Right lobe of liver (tissue), 6 donors: ENCODE measurements at regions not wholly inside any gene's neighbourhood (a gene's known extent, or its start where the extent isn't known, plus 50 kb on each side); places are given as distances from the start of the nearest gene placed in this dataset.

Experiments used
- ATAC-seq, 4 donors: fragments of 200-7000 bp; cut with Tn5 transposase; one replicate each; pipeline ENCODE4 v1.9.1; 2020; ENCODE audit warnings: mild to moderate bottlenecking in 4 of 4, moderate library complexity in 4 of 4
- DNase-seq, 3 donors: peaks; one replicate each; pipeline ENCODE4 v3.0.0-alpha.2; 2020
- H3K27ac ChIP-seq, 3 donors: fragments of 200-600 bp; one replicate each; pipeline ENCODE4 v1.8.0; 2022
- H3K27me3 ChIP-seq, 2 donors: fragments of 200-600 bp; one replicate each; pipeline ENCODE4 v1.8.0; 2022
- H3K36me3 ChIP-seq, 4 donors: fragments of 200-600 bp; sonication (generic) in 1 of 4; one replicate each; pipeline versions ENCODE4 v1.5.1 to v1.8.0; 2017 to 2022; ENCODE audit warnings: control low read depth in 1 of 4
- H3K4me1 ChIP-seq, 4 donors: fragments of 200-600 bp; sonication (generic) in 1 of 4; one replicate each; pipeline versions ENCODE4 v1.5.1 to v1.8.0; 2017 to 2022; ENCODE audit warnings: control low read depth in 1 of 4
- H3K4me3 ChIP-seq, 3 donors: fragments of 200-600 bp; one replicate each; pipeline ENCODE4 v1.8.0; 2022
- H3K9me3 ChIP-seq, 4 donors: fragments of 200-600 bp; sonication (generic) in 1 of 4; one replicate each; pipeline versions ENCODE4 v1.5.1 to v1.8.0; 2017 to 2022; ENCODE audit warnings: control low read depth in 1 of 4
- POLR2A ChIP-seq: fragments of 450-650 bp; IDR thresholded peaks from one replicate; pipeline ENCODE4 v1.6.1; 2017; ENCODE audit warnings: antibody characterized with exemption, mild to moderate bottlenecking
- WGBS: methylation state at CpG from one replicate; pipeline ENCODE4 v1.1.6; 2018; ENCODE audit warnings: low coverage, low lambda C conversion rate; ENCODE audit not compliant: insufficient coverage; ENCODE audit errors: missing lambda C conversion rate; 5-methylcytosine and 5-hydroxymethylcytosine counted together
- intact Hi-C, 2 donors: fragments of 100-400 bp; cut with DNase I; formaldehyde crosslinking; loops; one replicate each; pipeline versions ENCODE4 v1.11.2 to v1.14.1; 2022
- TF ChIP-seq, protein P1 (sequence below), 4 donors: fragments of 200-600 bp in 3 of 4; fragments of 450-650 bp in 1 of 4; IDR thresholded peaks; one replicate each; pipeline versions ENCODE4 v1.5.1 to v1.8.0; 2016 to 2022; ENCODE audit warnings: antibody characterized with exemption in 4 of 4, mild to moderate bottlenecking in 2 of 4
- donor health status: DM: no; HTN: yes; CAD: no.
- donor health status: DM: no; HTN: no; CAD: no.
- donor health status: DM: no; HTN: no; CAD: no.
- donor health status: DM: no; HTN: yes; CAD: no.
- donor health status: DM: no; HTN: yes; CAD: no.

DNA sequence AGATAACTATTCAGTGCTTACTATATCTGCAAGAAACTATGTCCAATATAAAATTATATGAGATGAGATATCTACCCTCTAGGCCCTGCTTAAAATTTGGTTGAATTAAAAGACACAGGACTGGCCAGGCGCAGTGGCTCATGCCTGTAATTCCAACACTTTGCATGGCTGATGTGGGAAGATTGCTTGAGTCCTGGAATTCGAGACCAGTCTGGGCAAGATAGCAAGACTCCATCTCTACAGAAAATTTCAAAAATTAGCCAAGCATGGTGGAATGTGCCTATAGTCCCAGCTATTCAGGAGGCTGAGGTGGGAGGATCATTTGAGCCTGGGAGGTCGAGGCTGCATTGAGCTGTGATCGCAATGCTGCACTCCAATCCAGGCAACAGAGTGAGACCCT lies 303.7 kb upstream of the UBE2E2 start:
- H3K4me1 ChIP-seq = no peaks in the 10 kb centered on the region
- H3K27me3 ChIP-seq = no peaks in the 10 kb centered on the region
- no peak overlapping the region for H3K4me3 ChIP-seq
- ATAC-seq (no peak), DNase-seq (no peak)
- H3K9me3 ChIP-seq = no peaks in the 10 kb centered on the region
- intact Hi-C loops = no loop called here
- TF ChIP-seq POLR2A = no peak
- TF ChIP-seq, protein P1, sequence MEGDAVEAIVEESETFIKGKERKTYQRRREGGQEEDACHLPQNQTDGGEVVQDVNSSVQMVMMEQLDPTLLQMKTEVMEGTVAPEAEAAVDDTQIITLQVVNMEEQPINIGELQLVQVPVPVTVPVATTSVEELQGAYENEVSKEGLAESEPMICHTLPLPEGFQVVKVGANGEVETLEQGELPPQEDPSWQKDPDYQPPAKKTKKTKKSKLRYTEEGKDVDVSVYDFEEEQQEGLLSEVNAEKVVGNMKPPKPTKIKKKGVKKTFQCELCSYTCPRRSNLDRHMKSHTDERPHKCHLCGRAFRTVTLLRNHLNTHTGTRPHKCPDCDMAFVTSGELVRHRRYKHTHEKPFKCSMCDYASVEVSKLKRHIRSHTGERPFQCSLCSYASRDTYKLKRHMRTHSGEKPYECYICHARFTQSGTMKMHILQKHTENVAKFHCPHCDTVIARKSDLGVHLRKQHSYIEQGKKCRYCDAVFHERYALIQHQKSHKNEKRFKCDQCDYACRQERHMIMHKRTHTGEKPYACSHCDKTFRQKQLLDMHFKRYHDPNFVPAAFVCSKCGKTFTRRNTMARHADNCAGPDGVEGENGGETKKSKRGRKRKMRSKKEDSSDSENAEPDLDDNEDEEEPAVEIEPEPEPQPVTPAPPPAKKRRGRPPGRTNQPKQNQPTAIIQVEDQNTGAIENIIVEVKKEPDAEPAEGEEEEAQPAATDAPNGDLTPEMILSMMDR (IDR thresholded peaks at IDR 0.05) = no peak
- no peaks in the 10 kb centered on the region for H3K36me3 ChIP-seq
- no peak overlapping the region for H3K27ac ChIP-seq
- 79% methylated on average over 3 of the region's 4 CpGs for WGBS

DNA sequence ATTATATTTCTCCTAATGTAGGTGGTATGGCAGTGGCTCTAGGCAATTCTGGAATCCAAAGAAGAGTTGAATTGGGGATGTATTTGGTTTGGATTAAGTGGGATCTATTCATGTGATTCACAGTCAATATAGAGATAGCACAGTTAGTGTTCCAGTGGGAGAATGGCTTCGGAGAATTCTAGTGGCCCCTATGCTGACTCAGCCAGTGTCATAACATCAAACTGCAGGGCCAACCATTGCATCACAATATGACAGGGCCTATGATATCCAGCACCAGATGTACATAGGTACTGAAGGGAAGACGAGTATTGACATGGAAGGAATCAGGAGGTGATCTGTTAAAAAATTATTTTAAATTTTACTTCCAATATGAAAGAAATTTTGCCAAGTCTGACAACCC lies 302.8 kb upstream of the UBE2E2 start:
- H3K27me3 ChIP-seq = no peaks in the 10 kb centered on the region
- H3K27ac ChIP-seq = no peak overlapping the region
- no peaks in the 10 kb centered on the region for H3K36me3 ChIP-seq
- DNase-seq = no peak
- no peak overlapping the region for H3K4me3 ChIP-seq
- H3K4me1 ChIP-seq = no peaks in the 10 kb centered on the region
- no peak for ATAC-seq
- no peak for TF ChIP-seq POLR2A
- TF ChIP-seq, protein P1 (IDR thresholded peaks at IDR 0.05) = no peak
- 71% methylated on average over 2 of the region's 2 CpGs for whole genome bisulfite sequencing
- no peaks in the 10 kb centered on the region for H3K9me3 ChIP-seq
- intact Hi-C loops = no loop called here

DNA sequence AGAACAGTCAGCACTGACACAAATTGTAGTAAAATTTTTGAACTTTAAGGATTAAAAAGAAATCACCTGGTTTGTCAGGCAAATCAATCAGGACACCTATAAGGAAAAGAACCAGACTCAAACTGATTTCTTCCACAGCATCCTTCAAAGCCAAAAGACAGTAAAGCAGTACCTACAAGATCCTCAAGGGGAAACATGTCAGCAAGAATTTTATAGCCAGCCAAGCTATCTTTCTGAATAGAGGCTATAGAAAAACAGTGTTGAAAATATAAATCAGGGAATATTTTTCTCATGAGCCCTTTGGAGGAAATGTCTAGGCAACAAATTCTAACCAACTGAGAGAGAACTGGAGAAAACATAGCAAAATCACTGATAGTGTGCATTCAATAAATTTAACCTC lies 301.4 kb upstream of the UBE2E2 start:
- ATAC-seq (no peak), DNase-seq (no peak)
- Histone ChIP-seq H3K4me1 (no peaks in the 10 kb centered on the region), H3K4me3 (no peak overlapping the region), H3K36me3 (no peaks in the 10 kb centered on the region), H3K27ac (no peak overlapping the region), H3K27me3 (no peaks in the 10 kb centered on the region), H3K9me3 (no peaks in the 10 kb centered on the region)
- intact Hi-C loops = no loop called here
- TF ChIP-seq, protein P1 (IDR thresholded peaks at IDR 0.05) = no peak
- TF ChIP-seq POLR2A = no peak

DNA sequence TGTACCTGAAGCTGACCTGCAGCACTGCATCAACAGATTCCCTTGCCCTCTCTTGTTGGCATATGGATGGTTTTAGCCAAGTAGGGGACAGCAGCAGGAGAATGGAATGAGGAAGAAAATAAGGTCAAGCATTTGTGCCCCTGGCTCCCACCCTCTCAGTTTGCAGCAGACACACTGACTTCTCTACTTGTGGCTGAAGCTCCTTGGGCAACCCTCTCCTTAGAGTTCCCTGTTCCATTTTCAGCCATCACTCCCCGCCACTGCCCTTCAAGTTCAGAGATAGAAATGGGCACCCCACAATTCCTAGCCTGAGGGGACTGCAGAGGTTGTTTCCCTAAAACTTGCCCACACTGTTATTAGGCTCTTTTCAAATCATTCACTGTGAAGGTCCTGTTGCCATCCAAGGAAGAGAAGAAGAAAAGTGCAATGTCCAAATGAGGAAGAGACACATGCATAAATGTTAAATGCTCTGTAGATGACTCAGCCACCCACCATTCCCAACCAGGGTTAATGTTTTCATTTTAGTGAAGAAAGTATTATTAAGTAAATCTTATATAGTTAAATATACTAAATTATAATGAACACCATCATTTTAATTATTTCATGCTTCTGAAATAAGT lies 295.9 kb upstream of the UBE2E2 start:
- Histone ChIP-seq H3K4me3 (no peak overlapping the region), H3K27ac (no peak overlapping the region), H3K4me1 (no peaks in the 10 kb centered on the region), H3K27me3 (no peaks in the 10 kb centered on the region), H3K9me3 (no peaks in the 10 kb centered on the region), H3K36me3 (no peaks in the 10 kb centered on the region)
- WGBS = 45% methylated on average over 1 of the region's 1 CpG
- intact Hi-C loops = no loop called here
- DNase-seq = no peak
- ATAC-seq = no peak
- TF ChIP-seq POLR2A = no peak
- TF ChIP-seq, protein P1 (IDR thresholded peaks at IDR 0.05) = no peak

DNA sequence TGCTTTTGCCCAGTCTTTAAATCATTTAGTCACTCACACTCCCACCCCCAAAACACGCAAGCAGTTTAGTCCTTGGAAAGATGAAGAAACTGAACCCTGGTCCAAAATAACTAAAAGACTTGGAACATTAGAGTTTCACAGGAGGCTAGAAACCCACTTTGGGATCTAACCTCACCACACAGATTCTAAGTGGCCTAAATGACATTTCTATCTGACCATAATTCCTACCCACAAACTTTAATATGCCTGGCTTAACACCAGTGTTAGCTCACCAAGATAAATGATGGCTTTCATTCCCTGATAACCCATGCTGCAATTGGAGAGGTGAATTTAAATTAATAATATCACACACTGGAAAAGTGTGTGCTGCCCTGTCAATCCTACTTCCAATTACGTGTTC lies 295.3 kb upstream of the UBE2E2 start:
- H3K27ac ChIP-seq = no peak overlapping the region
- TF ChIP-seq, protein P1 (IDR thresholded peaks at IDR 0.05) = no peak
- no peak for TF ChIP-seq POLR2A
- no peaks in the 10 kb centered on the region for H3K27me3 ChIP-seq
- no peaks in the 10 kb centered on the region for H3K9me3 ChIP-seq
- H3K36me3 ChIP-seq = no peaks in the 10 kb centered on the region
- no peaks in the 10 kb centered on the region for H3K4me1 ChIP-seq
- intact Hi-C loops = no loop called here
- ATAC-seq = no peak
- WGBS = 66% methylated on average over 2 of the region's 2 CpGs
- H3K4me3 ChIP-seq = no peak overlapping the region
- DNase-seq = no peak
